ENCODE measurements at regions not wholly inside any gene's neighbourhood (a gene's known extent, or its start where the extent isn't known, plus 50 kb on each side); places are given as distances from the start of the nearest gene placed in this dataset.

DNA sequence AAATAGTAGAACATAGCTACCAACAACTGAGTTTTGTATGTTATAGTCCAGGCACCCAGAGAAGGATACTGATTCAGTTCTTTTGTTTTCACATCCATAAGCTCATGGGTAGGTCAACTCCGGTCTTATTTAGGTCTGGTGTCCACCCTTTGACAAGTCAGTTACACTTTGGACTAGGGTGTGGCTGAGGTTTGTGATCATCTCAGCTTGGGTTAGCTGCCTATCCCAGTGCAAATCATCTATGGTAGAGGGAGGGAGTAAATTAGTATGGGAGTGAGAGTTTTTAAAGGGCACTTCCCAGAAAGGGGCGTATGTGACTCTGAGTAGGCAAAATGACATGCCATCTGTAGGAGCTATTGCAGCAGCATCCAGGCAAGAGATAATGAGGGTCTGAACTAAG, 66.1 kb downstream of the TANC2 start:
- TF ChIP-seq, protein P1, sequence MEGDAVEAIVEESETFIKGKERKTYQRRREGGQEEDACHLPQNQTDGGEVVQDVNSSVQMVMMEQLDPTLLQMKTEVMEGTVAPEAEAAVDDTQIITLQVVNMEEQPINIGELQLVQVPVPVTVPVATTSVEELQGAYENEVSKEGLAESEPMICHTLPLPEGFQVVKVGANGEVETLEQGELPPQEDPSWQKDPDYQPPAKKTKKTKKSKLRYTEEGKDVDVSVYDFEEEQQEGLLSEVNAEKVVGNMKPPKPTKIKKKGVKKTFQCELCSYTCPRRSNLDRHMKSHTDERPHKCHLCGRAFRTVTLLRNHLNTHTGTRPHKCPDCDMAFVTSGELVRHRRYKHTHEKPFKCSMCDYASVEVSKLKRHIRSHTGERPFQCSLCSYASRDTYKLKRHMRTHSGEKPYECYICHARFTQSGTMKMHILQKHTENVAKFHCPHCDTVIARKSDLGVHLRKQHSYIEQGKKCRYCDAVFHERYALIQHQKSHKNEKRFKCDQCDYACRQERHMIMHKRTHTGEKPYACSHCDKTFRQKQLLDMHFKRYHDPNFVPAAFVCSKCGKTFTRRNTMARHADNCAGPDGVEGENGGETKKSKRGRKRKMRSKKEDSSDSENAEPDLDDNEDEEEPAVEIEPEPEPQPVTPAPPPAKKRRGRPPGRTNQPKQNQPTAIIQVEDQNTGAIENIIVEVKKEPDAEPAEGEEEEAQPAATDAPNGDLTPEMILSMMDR (conservative IDR thresholded peaks at IDR 0.05; ENCODE audit: low read length): no peak
- TF ChIP-seq EZH2phosphoT487 (IDR thresholded peaks at IDR 0.05; ENCODE audit: borderline replicate concordance): no peak
